ENCODE measurements at regions not wholly inside any gene's neighbourhood (a gene's known extent, or its start where the extent isn't known, plus 50 kb on each side); places are given as distances from the start of the nearest gene placed in this dataset.

DNA sequence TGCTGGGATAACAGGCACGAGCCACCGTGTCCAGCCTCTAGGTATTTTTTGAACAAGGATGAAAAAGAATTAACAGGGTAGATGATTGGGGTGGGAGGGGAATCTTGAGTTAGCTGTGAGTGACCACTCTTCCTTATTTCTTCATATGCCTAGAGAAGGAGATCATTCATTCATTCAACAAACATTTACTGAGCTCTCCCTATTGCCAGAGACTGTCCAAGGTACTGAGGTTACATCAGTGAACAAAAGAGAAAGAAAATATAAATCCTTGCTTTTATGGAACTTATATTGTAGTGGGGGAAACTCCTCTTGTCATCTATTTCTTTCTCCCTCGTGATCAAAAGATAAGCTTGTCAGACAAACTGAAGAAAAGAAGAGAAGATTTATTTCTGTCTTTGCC lies 62.9 kb downstream of the S1PR1 start:
- TF ChIP-seq, protein P1, sequence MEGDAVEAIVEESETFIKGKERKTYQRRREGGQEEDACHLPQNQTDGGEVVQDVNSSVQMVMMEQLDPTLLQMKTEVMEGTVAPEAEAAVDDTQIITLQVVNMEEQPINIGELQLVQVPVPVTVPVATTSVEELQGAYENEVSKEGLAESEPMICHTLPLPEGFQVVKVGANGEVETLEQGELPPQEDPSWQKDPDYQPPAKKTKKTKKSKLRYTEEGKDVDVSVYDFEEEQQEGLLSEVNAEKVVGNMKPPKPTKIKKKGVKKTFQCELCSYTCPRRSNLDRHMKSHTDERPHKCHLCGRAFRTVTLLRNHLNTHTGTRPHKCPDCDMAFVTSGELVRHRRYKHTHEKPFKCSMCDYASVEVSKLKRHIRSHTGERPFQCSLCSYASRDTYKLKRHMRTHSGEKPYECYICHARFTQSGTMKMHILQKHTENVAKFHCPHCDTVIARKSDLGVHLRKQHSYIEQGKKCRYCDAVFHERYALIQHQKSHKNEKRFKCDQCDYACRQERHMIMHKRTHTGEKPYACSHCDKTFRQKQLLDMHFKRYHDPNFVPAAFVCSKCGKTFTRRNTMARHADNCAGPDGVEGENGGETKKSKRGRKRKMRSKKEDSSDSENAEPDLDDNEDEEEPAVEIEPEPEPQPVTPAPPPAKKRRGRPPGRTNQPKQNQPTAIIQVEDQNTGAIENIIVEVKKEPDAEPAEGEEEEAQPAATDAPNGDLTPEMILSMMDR (IDR thresholded peaks at IDR 0.05): no peak
- TF ChIP-seq, protein P2, sequence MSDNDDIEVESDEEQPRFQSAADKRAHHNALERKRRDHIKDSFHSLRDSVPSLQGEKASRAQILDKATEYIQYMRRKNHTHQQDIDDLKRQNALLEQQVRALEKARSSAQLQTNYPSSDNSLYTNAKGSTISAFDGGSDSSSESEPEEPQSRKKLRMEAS (IDR thresholded peaks at IDR 0.05): no peak
- TF ChIP-seq BHLHE40 (IDR thresholded peaks at IDR 0.05; ENCODE audit: low read depth, low read length) (no peak), RCOR1 (IDR thresholded peaks at IDR 0.05; ENCODE audit: low read depth, low read length) (no peak), CEBPB (IDR thresholded peaks at IDR 0.05) (no peak), JUN (IDR thresholded peaks at IDR 0.05) (no peak), POLR2A (IDR thresholded peaks at IDR 0.05; ENCODE audit: low read length) (no peak), CBX2 (IDR thresholded peaks at IDR 0.05; ENCODE audit: borderline replicate concordance, low read depth) (no peak), HDAC2 (IDR thresholded peaks at IDR 0.05) (no peak), CHD2 (IDR thresholded peaks at IDR 0.05; ENCODE audit: low read length, partially characterized antibody) (no peak), PHF8 (IDR thresholded peaks at IDR 0.05; ENCODE audit: borderline replicate concordance, low read depth) (no peak)
- TF ChIP-seq, protein P3, sequence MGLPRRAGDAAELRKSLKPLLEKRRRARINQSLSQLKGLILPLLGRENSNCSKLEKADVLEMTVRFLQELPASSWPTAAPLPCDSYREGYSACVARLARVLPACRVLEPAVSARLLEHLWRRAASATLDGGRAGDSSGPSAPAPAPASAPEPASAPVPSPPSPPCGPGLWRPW (IDR thresholded peaks at IDR 0.05): no peak
- TF ChIP-seq, protein P4, sequence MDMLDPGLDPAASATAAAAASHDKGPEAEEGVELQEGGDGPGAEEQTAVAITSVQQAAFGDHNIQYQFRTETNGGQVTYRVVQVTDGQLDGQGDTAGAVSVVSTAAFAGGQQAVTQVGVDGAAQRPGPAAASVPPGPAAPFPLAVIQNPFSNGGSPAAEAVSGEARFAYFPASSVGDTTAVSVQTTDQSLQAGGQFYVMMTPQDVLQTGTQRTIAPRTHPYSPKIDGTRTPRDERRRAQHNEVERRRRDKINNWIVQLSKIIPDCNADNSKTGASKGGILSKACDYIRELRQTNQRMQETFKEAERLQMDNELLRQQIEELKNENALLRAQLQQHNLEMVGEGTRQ (IDR thresholded peaks at IDR 0.05): no peak

Measured in A549 (cell line).